Thymus (tissue), 11 donors: ENCODE measurements at regions not wholly inside any gene's neighbourhood (a gene's known extent, or its start where the extent isn't known, plus 50 kb on each side); places are given as distances from the start of the nearest gene placed in this dataset.

Source experiments
- DNase-seq, 9 donors: peaks; one replicate each; pipeline ENCODE4 v3.0.0-alpha.2; 2013; ENCODE audit warnings: low spot score in 9 of 9, low read depth in 6 of 9, missing footprints in 1 of 9
- H3K27ac ChIP-seq, 2 donors: one replicate each; pipeline ENCODE4 v1.5.1; 2013; ENCODE audit warnings: control low read depth in 1 of 2, low read depth in 1 of 2, low read length in 1 of 2, mild to moderate bottlenecking in 1 of 2, moderate library complexity in 1 of 2
- H3K27me3 ChIP-seq, 2 donors: one replicate each; pipeline ENCODE4 v1.5.1; 2013; ENCODE audit warnings: low read length in 1 of 2; ENCODE audit not compliant: control insufficient read depth in 2 of 2, insufficient read depth in 1 of 2
- H3K36me3 ChIP-seq, 2 donors: one replicate each; pipeline ENCODE4 v1.5.1; 2013; ENCODE audit warnings: low read length in 1 of 2, mild to moderate bottlenecking in 1 of 2, moderate library complexity in 1 of 2; ENCODE audit not compliant: control insufficient read depth in 2 of 2, insufficient read depth in 2 of 2
- H3K4me1 ChIP-seq, 2 donors: one replicate each; pipeline ENCODE4 v1.5.1; 2013; ENCODE audit warnings: low read length in 2 of 2; ENCODE audit not compliant: control insufficient read depth in 2 of 2, insufficient read depth in 2 of 2
- H3K4me3 ChIP-seq, 2 donors: one replicate each; pipeline ENCODE4 v1.5.1; 2013; ENCODE audit warnings: low read length in 2 of 2, control low read depth in 1 of 2, mild to moderate bottlenecking in 1 of 2
- H3K9me3 ChIP-seq, 2 donors: one replicate each; pipeline ENCODE4 v1.5.1; 2013; ENCODE audit warnings: low read length in 1 of 2, mild to moderate bottlenecking in 1 of 2; ENCODE audit not compliant: control insufficient read depth in 2 of 2, insufficient read depth in 1 of 2
- WGBS: extraction: QIAGEN DNeasy Blood & Tissue Kit; methylation state at CpG from one replicate; pipeline ENCODE4 v1.1.7; 2013; 5-methylcytosine and 5-hydroxymethylcytosine counted together
- donor health status: healthy.

GRCh38 chr9:16312962-16313546 lies 557.4 kb downstream of the BNC2 start:
- no peak for DNase-seq
- Histone ChIP-seq H3K36me3 (no peaks in the 10 kb centered on the region), H3K4me3 (no peak overlapping the region), H3K4me1 (no peaks in the 10 kb centered on the region), H3K27ac (no peak overlapping the region), H3K9me3 (no peaks in the 10 kb centered on the region), H3K27me3 (no peaks in the 10 kb centered on the region)
- 95% methylated on average over 10 of the region's 10 CpGs for WGBS

- no peaks in the 10 kb centered on the region for H3K9me3 ChIP-seq
- no peaks in the 10 kb centered on the region for H3K36me3 ChIP-seq
- H3K27me3 ChIP-seq, result no peaks in the 10 kb centered on the region
- 94% methylated on average over 5 of the region's 5 CpGs for WGBS
- H3K27ac ChIP-seq, result no peak overlapping the region
- no peak overlapping the region for H3K4me3 ChIP-seq
- DNase-seq, result no peak
- H3K4me1 ChIP-seq, result no peaks in the 10 kb centered on the region
These were observed 556.0 kb downstream of the BNC2 start for GRCh38 chr9:16314476-16314875.

GRCh38 chr9:16315720-16316119 lies 554.8 kb downstream of the BNC2 start:
- no peaks in the 10 kb centered on the region for H3K27me3 ChIP-seq
- WGBS, result 94% methylated on average over 6 of the region's 6 CpGs
- no peak for DNase-seq

GRCh38 chr9:16316456-16316855 lies 554.0 kb downstream of the BNC2 start:
- Histone ChIP-seq H3K27me3 (no peaks in the 10 kb centered on the region), H3K36me3 (no peaks in the 10 kb centered on the region), H3K9me3 (no peaks in the 10 kb centered on the region), H3K4me1 (no peaks in the 10 kb centered on the region), H3K4me3 (no peak overlapping the region), H3K27ac (no peak overlapping the region)
- no peak for DNase-seq
- 93% methylated on average over 9 of the region's 9 CpGs for WGBS

More at GRCh38 chr9:16315720-16316119, 554.8 kb downstream of the BNC2 start:
- Histone ChIP-seq H3K4me1 (no peaks in the 10 kb centered on the region), H3K36me3 (no peaks in the 10 kb centered on the region), H3K27ac (no peak overlapping the region), H3K9me3 (no peaks in the 10 kb centered on the region), H3K4me3 (no peak overlapping the region)

- no peak overlapping the region for H3K27ac ChIP-seq
- H3K27me3 ChIP-seq, result no peaks in the 10 kb centered on the region
- no peak for DNase-seq
- H3K9me3 ChIP-seq, result no peaks in the 10 kb centered on the region
- 94% methylated on average over 15 of the region's 15 CpGs for WGBS
- H3K36me3 ChIP-seq, result no peaks in the 10 kb centered on the region
- no peaks in the 10 kb centered on the region for H3K4me1 ChIP-seq
- no peak overlapping the region for H3K4me3 ChIP-seq
These were observed 553.3 kb downstream of the BNC2 start for GRCh38 chr9:16316911-16317817.

- 96% methylated on average over 20 of the region's 20 CpGs for WGBS
These were observed 551.9 kb downstream of the BNC2 start for GRCh38 chr9:16318516-16319060.

GRCh38 chr9:16319646-16320045 lies 550.8 kb downstream of the BNC2 start:
- Histone ChIP-seq H3K9me3 (no peaks in the 10 kb centered on the region), H3K36me3 (no peaks in the 10 kb centered on the region), H3K27me3 (no peaks in the 10 kb centered on the region), H3K4me3 (no peak overlapping the region), H3K27ac (no peak overlapping the region), H3K4me1 (no peaks in the 10 kb centered on the region)
- WGBS, result 95% methylated on average over 3 of the region's 3 CpGs
- DNase-seq, result no peak

More at GRCh38 chr9:16318516-16319060, 551.9 kb downstream of the BNC2 start:
- no peaks in the 10 kb centered on the region for H3K9me3 ChIP-seq
- no peak overlapping the region for H3K4me3 ChIP-seq
- no peaks in the 10 kb centered on the region for H3K27me3 ChIP-seq
- no peak for DNase-seq
- H3K4me1 ChIP-seq, result no peaks in the 10 kb centered on the region
- H3K36me3 ChIP-seq, result no peaks in the 10 kb centered on the region
- no peak overlapping the region for H3K27ac ChIP-seq

GRCh38 chr9:16320338-16320902 lies 550.0 kb downstream of the BNC2 start:
- no peaks in the 10 kb centered on the region for H3K36me3 ChIP-seq
- no peaks in the 10 kb centered on the region for H3K27me3 ChIP-seq
- H3K4me1 ChIP-seq, result no peaks in the 10 kb centered on the region
- no peak overlapping the region for H3K27ac ChIP-seq
- WGBS, result 96% methylated on average over 5 of the region's 5 CpGs
- H3K4me3 ChIP-seq, result no peak overlapping the region
- no peak for DNase-seq
- no peaks in the 10 kb centered on the region for H3K9me3 ChIP-seq
